ENCODE measurements at regions not wholly inside any gene's neighbourhood (a gene's known extent, or its start where the extent isn't known, plus 50 kb on each side); places are given as distances from the start of the nearest gene placed in this dataset.

DNA sequence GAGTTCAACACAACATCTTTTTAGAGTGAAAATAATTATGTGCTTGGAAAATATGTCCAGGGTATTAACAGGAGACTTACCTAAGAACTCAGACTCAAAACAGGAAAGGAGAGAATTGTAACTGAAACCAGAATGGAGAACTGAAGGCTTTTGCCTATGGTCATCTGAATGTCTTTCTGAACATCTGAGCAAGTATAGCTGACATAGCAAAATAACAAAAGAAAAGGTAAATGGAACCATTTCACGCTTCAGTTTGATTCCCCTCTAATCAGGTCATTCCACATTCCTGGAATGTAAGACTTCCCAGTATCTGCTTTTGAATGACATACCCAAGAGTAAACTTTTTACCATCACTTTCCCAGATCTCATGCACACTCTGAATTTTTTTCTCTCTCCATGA lies 500.4 kb upstream of the HS3ST1 start:
- no peak overlapping the region for H2AFZ ChIP-seq (ENCODE audit: low read depth, low read length)
- H3K79me2 ChIP-seq (ENCODE audit: low read length), result no peaks in the 10 kb centered on the region
- H4K20me1 ChIP-seq (ENCODE audit: insufficient read depth, low read length), result no peaks in the 10 kb centered on the region
- peaks cover 19% of the 10 kb centered on the region for H3K4me1 ChIP-seq (ENCODE audit: low read length)
- no peaks in the 10 kb centered on the region for H3K36me3 ChIP-seq (replicated peaks; ENCODE audit: low read depth, low read length)
- H3K27ac ChIP-seq (ENCODE audit: low read length), result no peak overlapping the region
- peak overlapping the region; percentile 4; the same call in 1 of the 2 replicates for H3K4me2 ChIP-seq (ENCODE audit: low read length)
- peaks cover 2% of the 10 kb centered on the region; the same call in 1 of the 2 replicates for H3K9me3 ChIP-seq (ENCODE audit: insufficient read depth, low read length)
- H3K4me3 ChIP-seq (ENCODE audit: low read length), result no peak overlapping the region
- TF ChIP-seq EZH2phosphoT487 (IDR thresholded peaks at IDR 0.05; ENCODE audit: low read depth), result no peak
- TF ChIP-seq, protein P1, sequence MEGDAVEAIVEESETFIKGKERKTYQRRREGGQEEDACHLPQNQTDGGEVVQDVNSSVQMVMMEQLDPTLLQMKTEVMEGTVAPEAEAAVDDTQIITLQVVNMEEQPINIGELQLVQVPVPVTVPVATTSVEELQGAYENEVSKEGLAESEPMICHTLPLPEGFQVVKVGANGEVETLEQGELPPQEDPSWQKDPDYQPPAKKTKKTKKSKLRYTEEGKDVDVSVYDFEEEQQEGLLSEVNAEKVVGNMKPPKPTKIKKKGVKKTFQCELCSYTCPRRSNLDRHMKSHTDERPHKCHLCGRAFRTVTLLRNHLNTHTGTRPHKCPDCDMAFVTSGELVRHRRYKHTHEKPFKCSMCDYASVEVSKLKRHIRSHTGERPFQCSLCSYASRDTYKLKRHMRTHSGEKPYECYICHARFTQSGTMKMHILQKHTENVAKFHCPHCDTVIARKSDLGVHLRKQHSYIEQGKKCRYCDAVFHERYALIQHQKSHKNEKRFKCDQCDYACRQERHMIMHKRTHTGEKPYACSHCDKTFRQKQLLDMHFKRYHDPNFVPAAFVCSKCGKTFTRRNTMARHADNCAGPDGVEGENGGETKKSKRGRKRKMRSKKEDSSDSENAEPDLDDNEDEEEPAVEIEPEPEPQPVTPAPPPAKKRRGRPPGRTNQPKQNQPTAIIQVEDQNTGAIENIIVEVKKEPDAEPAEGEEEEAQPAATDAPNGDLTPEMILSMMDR (IDR thresholded peaks at IDR 0.05; ENCODE audit: low read depth, low read length), result no peak
- H3K9ac ChIP-seq (ENCODE audit: low read length), result no peak overlapping the region
- H3K27me3 ChIP-seq (ENCODE audit: low read depth, low read length), result no peaks in the 10 kb centered on the region

DNA sequence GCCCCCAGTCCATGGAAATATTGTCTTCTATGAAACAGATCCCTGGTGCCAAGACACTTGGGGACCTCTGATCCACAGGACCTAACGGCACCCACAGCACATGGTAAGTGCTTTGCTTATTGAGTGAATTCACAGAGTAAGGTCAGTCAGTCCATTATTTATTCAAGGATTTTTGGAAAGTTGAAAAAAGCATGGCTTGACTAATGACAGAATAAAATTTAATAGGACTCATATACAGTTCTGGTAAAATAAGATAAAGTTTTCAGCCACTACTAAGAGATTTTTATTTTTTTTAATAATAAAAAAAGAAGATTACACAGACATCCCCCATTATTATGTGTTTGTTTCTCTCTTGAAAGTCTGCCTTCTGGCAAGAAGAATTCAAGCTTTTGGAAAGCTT lies 490.6 kb upstream of the HS3ST1 start:
- H3K4me1 ChIP-seq (ENCODE audit: low read length), result no peaks in the 10 kb centered on the region
- H3K9ac ChIP-seq (ENCODE audit: low read length), result no peak overlapping the region
- no peaks in the 10 kb centered on the region for H3K79me2 ChIP-seq (ENCODE audit: low read length)
- H3K27ac ChIP-seq (ENCODE audit: low read length), result no peak overlapping the region
- no peaks in the 10 kb centered on the region for H3K36me3 ChIP-seq (replicated peaks; ENCODE audit: low read depth, low read length)
- no peaks in the 10 kb centered on the region for H3K27me3 ChIP-seq (ENCODE audit: low read depth, low read length)
- no peak for TF ChIP-seq EZH2phosphoT487 (IDR thresholded peaks at IDR 0.05; ENCODE audit: low read depth)
- TF ChIP-seq, protein P1 (IDR thresholded peaks at IDR 0.05; ENCODE audit: low read depth, low read length), result no peak
- H2AFZ ChIP-seq (ENCODE audit: low read depth, low read length), result no peak overlapping the region
- no peak overlapping the region for H3K4me2 ChIP-seq (ENCODE audit: low read length)
- no peaks in the 10 kb centered on the region for H3K9me3 ChIP-seq (ENCODE audit: insufficient read depth, low read length)
- H4K20me1 ChIP-seq (ENCODE audit: insufficient read depth, low read length), result no peaks in the 10 kb centered on the region
- H3K4me3 ChIP-seq (ENCODE audit: low read length), result no peak overlapping the region

DNA sequence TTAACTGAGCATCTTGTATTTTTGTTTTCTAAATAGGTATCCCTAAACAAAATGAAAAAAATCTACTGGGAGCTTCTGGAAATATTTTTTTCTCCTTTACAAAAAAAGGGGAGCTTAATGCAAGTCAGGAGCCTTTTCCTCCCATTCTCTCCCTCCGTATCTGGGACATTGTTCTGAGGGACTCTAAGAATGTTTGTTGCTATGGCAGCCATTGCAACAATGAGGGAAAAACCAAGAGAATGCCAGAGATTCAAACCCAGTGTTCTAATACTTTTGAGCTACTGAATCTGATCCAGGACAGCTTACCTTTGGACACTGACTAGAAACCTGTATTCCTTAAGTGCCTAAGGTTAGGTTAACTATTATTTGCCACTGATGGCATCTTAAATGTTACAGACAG lies 485.7 kb upstream of the HS3ST1 start:
- Histone ChIP-seq H3K4me2 (ENCODE audit: low read length) (no peak overlapping the region), H3K27ac (ENCODE audit: low read length) (no peak overlapping the region)

DNA sequence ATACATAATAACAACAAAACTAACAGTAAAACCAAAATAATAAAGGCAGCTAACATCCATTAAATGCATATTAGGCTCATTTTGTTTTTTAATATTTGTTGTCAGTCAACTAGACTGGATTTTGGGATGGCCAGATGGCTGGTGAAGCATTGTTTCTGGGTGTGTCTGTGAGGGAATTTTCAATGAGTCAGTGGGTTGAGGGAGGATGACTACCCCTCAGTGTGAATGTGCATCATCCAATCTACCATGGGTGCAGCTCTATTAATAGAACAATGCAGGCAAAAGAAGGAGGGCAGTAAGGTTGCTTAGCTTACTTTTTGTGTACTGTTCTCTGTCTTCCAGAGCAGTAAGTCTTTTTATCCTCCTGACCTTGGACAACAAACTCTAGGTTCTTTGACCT lies 484.2 kb upstream of the HS3ST1 start:
- H3K27ac ChIP-seq (ENCODE audit: low read length), result no peak overlapping the region
- no peaks in the 10 kb centered on the region for H3K9me3 ChIP-seq (ENCODE audit: insufficient read depth, low read length)
- H3K4me3 ChIP-seq (ENCODE audit: low read length), result no peak overlapping the region
- no peaks in the 10 kb centered on the region for H3K36me3 ChIP-seq (replicated peaks; ENCODE audit: low read depth, low read length)
- no peaks in the 10 kb centered on the region for H3K79me2 ChIP-seq (ENCODE audit: low read length)
- H2AFZ ChIP-seq (ENCODE audit: low read depth, low read length), result no peak overlapping the region
- no peaks in the 10 kb centered on the region for H4K20me1 ChIP-seq (ENCODE audit: insufficient read depth, low read length)
- H3K4me2 ChIP-seq (ENCODE audit: low read length), result no peak overlapping the region
- no peak for TF ChIP-seq EZH2phosphoT487 (IDR thresholded peaks at IDR 0.05; ENCODE audit: low read depth)
- H3K4me1 ChIP-seq (ENCODE audit: low read length), result no peaks in the 10 kb centered on the region
- H3K9ac ChIP-seq (ENCODE audit: low read length), result no peak overlapping the region
- H3K27me3 ChIP-seq (ENCODE audit: low read depth, low read length), result no peaks in the 10 kb centered on the region

More for the DNA sequence above, 485.7 kb upstream of the HS3ST1 start:
- H3K36me3 ChIP-seq (replicated peaks; ENCODE audit: low read depth, low read length), result no peaks in the 10 kb centered on the region
- no peaks in the 10 kb centered on the region for H3K27me3 ChIP-seq (ENCODE audit: low read depth, low read length)
- no peaks in the 10 kb centered on the region for H4K20me1 ChIP-seq (ENCODE audit: insufficient read depth, low read length)
- TF ChIP-seq, protein P1 (IDR thresholded peaks at IDR 0.05; ENCODE audit: low read depth, low read length), result no peak
- no peak for TF ChIP-seq EZH2phosphoT487 (IDR thresholded peaks at IDR 0.05; ENCODE audit: low read depth)
- no peaks in the 10 kb centered on the region for H3K9me3 ChIP-seq (ENCODE audit: insufficient read depth, low read length)
- H3K9ac ChIP-seq (ENCODE audit: low read length), result no peak overlapping the region
- H3K4me3 ChIP-seq (ENCODE audit: low read length), result no peak overlapping the region
- no peaks in the 10 kb centered on the region for H3K79me2 ChIP-seq (ENCODE audit: low read length)
- no peak overlapping the region for H2AFZ ChIP-seq (ENCODE audit: low read depth, low read length)
- H3K4me1 ChIP-seq (ENCODE audit: low read length), result no peaks in the 10 kb centered on the region

DNA sequence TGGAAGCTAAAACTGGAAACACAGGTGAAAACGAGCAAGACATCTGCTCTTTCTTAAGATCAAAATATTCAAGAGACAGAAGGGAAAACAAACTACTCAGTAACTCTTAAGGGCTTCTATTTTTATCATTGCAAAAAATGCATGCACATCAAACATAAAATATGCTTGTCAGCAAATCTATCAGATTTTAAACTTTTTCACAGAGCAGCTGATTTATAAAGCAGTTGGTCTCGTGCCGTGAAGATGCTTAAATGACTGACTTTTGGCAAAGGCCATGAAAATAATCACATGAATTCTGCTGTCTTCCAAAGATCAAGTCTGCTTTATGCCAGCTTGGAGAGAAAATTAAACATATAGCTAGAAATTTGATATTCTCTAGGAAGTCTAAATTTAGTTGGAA lies 482.1 kb upstream of the HS3ST1 start:
- Histone ChIP-seq H3K4me1 (ENCODE audit: low read length) (no peaks in the 10 kb centered on the region), H3K27ac (ENCODE audit: low read length) (no peak overlapping the region), H3K79me2 (ENCODE audit: low read length) (no peaks in the 10 kb centered on the region), H3K9me3 (ENCODE audit: insufficient read depth, low read length) (no peaks in the 10 kb centered on the region), H3K9ac (ENCODE audit: low read length) (no peak overlapping the region), H3K4me3 (ENCODE audit: low read length) (no peak overlapping the region), H3K27me3 (ENCODE audit: low read depth, low read length) (no peaks in the 10 kb centered on the region), H3K36me3 (replicated peaks; ENCODE audit: low read depth, low read length) (no peaks in the 10 kb centered on the region), H2AFZ (ENCODE audit: low read depth, low read length) (no peak overlapping the region), H3K4me2 (ENCODE audit: low read length) (no peak overlapping the region), H4K20me1 (ENCODE audit: insufficient read depth, low read length) (no peaks in the 10 kb centered on the region)
- TF ChIP-seq EZH2phosphoT487 (IDR thresholded peaks at IDR 0.05; ENCODE audit: low read depth), result no peak
- TF ChIP-seq, protein P1 (IDR thresholded peaks at IDR 0.05; ENCODE audit: low read depth, low read length), result no peak
